ENCODE measurements at regions not wholly inside any gene's neighbourhood (a gene's known extent, or its start where the extent isn't known, plus 50 kb on each side); places are given as distances from the start of the nearest gene placed in this dataset.

DNA sequence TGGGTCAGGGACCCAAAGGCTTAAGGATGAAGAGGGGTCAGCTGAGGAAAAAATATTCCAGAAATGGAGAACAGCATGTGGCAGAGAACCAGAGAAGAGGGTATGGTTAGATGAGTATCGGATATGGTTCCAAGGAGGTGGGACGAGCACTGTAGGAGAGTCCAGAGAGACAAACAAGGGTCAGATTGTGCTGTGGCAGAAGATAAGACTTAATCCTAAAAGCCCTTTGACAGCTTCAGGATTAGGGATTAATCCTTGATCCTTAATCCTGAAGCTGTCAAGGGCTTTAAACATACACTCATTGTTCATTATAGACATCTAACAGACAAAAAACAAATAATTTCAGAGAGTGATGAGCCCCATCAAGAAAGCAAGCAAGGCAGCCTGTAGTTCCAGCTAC lies 124.0 kb downstream of the SPTSSA start:
- DNase-seq, result no peak
- peaks cover 5% of the 10 kb centered on the region for H3K4me1 Mint-ChIP-seq (ENCODE audit: low read depth, unreplicated experiment)
- H3K27me3 Mint-ChIP-seq (ENCODE audit: unreplicated experiment), result peaks cover 2% of the 10 kb centered on the region
- no peak overlapping the region for H3K27ac Mint-ChIP-seq (ENCODE audit: unreplicated experiment)
- no peaks in the 10 kb centered on the region for H3K9me3 Mint-ChIP-seq (ENCODE audit: unreplicated experiment)
- H3K36me3 Mint-ChIP-seq (ENCODE audit: unreplicated experiment), result no peaks in the 10 kb centered on the region
- no peak overlapping the region for H3K4me3 Mint-ChIP-seq (ENCODE audit: unreplicated experiment)
- TF ChIP-seq CTCF (IDR thresholded peaks at IDR 0.05; ENCODE audit: partially characterized antibody, unreplicated experiment), result no peak

DNA sequence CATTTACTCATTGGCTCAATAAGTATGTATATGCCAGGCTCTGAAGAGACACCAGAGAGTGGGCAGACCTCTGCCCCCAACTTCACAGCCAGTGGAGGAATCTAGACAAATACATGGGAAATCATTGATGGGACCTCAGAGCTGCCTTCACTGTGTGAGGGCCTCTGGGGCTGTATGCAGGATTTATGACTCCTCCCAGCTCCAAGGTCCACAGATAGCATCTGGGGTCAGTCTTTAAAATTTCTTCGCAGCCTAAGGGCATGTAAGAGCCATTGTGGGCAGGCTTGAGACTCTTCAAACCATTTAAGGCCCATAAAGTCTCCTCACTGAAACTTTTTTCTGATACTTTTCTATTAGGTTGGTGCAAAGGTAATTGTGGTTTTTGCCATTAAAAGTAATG lies 125.5 kb downstream of the SPTSSA start:
- H3K27ac Mint-ChIP-seq (ENCODE audit: unreplicated experiment), result no peak overlapping the region
- no peak for DNase-seq
- no peak overlapping the region for H3K4me3 Mint-ChIP-seq (ENCODE audit: unreplicated experiment)

GRCh38 chr14:34335968-34336367 lies 126.1 kb downstream of the SPTSSA start:
- no peak overlapping the region for H3K27ac Mint-ChIP-seq (ENCODE audit: unreplicated experiment)
- no peak overlapping the region for H3K4me3 Mint-ChIP-seq (ENCODE audit: unreplicated experiment)
- no peak for DNase-seq
- H3K4me1 Mint-ChIP-seq (ENCODE audit: low read depth, unreplicated experiment), result peaks cover 5% of the 10 kb centered on the region
- no peaks in the 10 kb centered on the region for H3K9me3 Mint-ChIP-seq (ENCODE audit: unreplicated experiment)
- no peaks in the 10 kb centered on the region for H3K27me3 Mint-ChIP-seq (ENCODE audit: unreplicated experiment)
- H3K36me3 Mint-ChIP-seq (ENCODE audit: unreplicated experiment), result no peaks in the 10 kb centered on the region
- TF ChIP-seq CTCF (IDR thresholded peaks at IDR 0.05; ENCODE audit: partially characterized antibody, unreplicated experiment), result no peak

More for the DNA sequence above, 125.5 kb downstream of the SPTSSA start:
- TF ChIP-seq CTCF (IDR thresholded peaks at IDR 0.05; ENCODE audit: partially characterized antibody, unreplicated experiment), result no peak
- no peaks in the 10 kb centered on the region for H3K27me3 Mint-ChIP-seq (ENCODE audit: unreplicated experiment)
- H3K9me3 Mint-ChIP-seq (ENCODE audit: unreplicated experiment), result no peaks in the 10 kb centered on the region
- peaks cover 5% of the 10 kb centered on the region for H3K4me1 Mint-ChIP-seq (ENCODE audit: low read depth, unreplicated experiment)
- no peaks in the 10 kb centered on the region for H3K36me3 Mint-ChIP-seq (ENCODE audit: unreplicated experiment)

DNA sequence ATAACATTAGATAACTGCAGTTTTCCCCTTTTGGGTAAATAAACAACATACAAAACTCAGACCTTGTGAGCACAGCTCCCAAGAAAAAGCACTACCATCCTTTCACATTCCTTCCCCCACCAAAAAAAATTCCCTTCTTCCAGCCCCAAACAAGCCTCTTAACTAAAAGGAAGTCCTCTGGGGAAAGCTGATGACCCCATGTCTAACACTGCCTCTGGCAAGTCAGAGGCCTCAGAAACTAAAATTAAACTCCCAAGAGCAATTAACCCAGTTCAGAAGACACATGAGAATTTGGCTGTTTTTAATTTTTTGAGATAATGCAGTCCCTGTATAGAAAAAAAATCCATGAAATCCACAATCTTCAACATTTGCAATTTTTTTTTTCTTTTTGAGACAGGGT lies 127.7 kb downstream of the SPTSSA start:
- Mint-ChIP-seq H3K27me3 (ENCODE audit: unreplicated experiment) (no peaks in the 10 kb centered on the region), H3K9me3 (ENCODE audit: unreplicated experiment) (no peaks in the 10 kb centered on the region), H3K4me1 (ENCODE audit: low read depth, unreplicated experiment) (peaks cover 5% of the 10 kb centered on the region), H3K4me3 (ENCODE audit: unreplicated experiment) (no peak overlapping the region), H3K27ac (ENCODE audit: unreplicated experiment) (no peak overlapping the region), H3K36me3 (ENCODE audit: unreplicated experiment) (no peaks in the 10 kb centered on the region)
- DNase-seq, result no peak
- no peak for TF ChIP-seq CTCF (IDR thresholded peaks at IDR 0.05; ENCODE audit: partially characterized antibody, unreplicated experiment)

GRCh38 chr14:34331728-34332623 lies 130.1 kb downstream of the SPTSSA start:
- Mint-ChIP-seq H3K4me3 (ENCODE audit: unreplicated experiment) (no peak overlapping the region), H3K36me3 (ENCODE audit: unreplicated experiment) (no peaks in the 10 kb centered on the region), H3K9me3 (ENCODE audit: unreplicated experiment) (no peaks in the 10 kb centered on the region), H3K27ac (ENCODE audit: unreplicated experiment) (no peak overlapping the region), H3K4me1 (ENCODE audit: low read depth, unreplicated experiment) (peaks cover 5% of the 10 kb centered on the region), H3K27me3 (ENCODE audit: unreplicated experiment) (no peaks in the 10 kb centered on the region)
- DNase-seq, result peak; percentile 80
- TF ChIP-seq CTCF (IDR thresholded peaks at IDR 0.05; ENCODE audit: partially characterized antibody, unreplicated experiment), result peak; percentile 85
